GM19328 (cell line): ENCODE measurements at regions not wholly inside any gene's neighbourhood (a gene's known extent, or its start where the extent isn't known, plus 50 kb on each side); places are given as distances from the start of the nearest gene placed in this dataset.

ENCODE experiments used
- ATAC-seq: cut with Tn5 transposase; IDR thresholded peaks from one replicate; pipeline ENCODE4 v1.9.1; 2021; ENCODE audit warnings: mild to moderate bottlenecking, moderate library complexity; ENCODE audit not compliant: unreplicated experiment

- ATAC-seq = no peak
These were observed 56.6 kb upstream of the ID3 start for GRCh38 chr1:23615852-23616251.

DNA sequence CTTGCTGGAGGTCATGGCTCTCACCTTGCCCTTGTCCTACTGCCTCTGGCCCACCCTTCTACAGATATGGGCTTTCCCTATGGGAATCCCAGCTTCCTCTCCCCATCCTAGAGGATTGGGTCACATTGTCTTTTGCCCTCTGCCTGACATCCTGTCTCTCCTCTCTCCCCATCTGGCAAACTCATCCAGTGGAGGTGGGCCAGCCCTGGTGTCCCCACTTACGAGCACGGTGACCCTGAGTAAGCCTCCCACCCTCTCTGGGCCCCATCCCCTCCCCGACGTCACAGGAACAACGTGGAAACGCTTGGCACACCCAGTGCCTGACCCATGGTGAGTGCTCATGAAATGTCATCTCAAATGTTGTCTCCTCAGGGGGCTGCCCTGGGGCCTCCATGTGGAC, 56.1 kb upstream of the ID3 start:
- ATAC-seq = no peak

- ATAC-seq = no peak
These were observed 54.8 kb upstream of the ID3 start for GRCh38 chr1:23614032-23614660.

- ATAC-seq = no peak
These were observed 54.1 kb upstream of the ID3 start for GRCh38 chr1:23613191-23614031.

- ATAC-seq = no peak
These were observed 52.5 kb upstream of the ID3 start for GRCh38 chr1:23611601-23612327.

- no peak for ATAC-seq
These were observed 51.4 kb upstream of the ID3 start for GRCh38 chr1:23610677-23611076.

DNA sequence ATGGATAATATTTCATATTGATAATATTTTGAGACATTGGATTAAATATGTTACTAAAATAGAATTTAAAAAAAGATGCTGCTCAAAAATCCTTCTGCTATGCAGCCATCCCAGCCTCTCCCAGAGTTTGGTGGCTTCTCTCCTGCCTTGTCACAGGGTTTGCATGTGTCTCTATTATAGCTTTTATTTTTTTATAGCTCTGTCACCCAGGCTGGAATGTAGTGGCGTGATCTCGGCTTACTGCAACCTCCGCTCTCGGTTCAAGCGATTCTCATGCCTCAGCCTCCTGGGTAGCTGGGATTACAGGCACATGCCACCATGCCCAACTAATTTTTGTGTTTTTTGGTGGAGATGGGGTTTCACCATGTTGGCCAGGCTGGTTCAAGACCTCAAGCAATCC, 50.7 kb upstream of the ID3 start:
- ATAC-seq = no peak
